C4-2B (cell line): ENCODE measurements at regions not wholly inside any gene's neighbourhood (a gene's known extent, or its start where the extent isn't known, plus 50 kb on each side); places are given as distances from the start of the nearest gene placed in this dataset.

ENCODE experiments used
- ZFX ChIP-seq: fragments of 450-650 bp; IDR thresholded peaks from 2 replicates; pipeline ENCODE4 v1.6.1; 2017
- TF ChIP-seq, protein P1 (sequence below): fragments of 450-650 bp; conservative IDR thresholded peaks from 2 replicates; pipeline ENCODE4 v1.5.1; 2017; ENCODE audit warnings: mild to moderate bottlenecking

DNA sequence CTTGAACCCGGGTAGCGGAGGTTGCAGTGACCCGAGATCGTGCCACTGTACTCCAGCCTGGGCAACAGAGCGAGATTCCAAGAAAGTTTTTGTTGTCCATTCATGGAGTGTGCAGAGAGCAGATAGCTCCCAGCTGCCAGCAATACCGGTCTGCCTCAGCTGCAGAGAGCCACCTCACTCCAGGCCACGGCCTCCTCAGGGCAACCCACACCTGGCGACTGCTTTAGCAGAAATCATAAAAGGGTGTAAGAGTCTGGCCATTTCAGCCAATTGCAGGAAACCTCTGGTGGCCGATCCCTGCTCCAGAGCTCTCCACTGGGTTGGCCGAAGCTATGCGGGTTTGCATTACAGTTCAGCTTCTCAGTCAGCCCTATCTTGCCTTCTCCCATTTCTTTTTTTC, 227.4 kb upstream of the BCOR start:
- TF ChIP-seq, protein P1, sequence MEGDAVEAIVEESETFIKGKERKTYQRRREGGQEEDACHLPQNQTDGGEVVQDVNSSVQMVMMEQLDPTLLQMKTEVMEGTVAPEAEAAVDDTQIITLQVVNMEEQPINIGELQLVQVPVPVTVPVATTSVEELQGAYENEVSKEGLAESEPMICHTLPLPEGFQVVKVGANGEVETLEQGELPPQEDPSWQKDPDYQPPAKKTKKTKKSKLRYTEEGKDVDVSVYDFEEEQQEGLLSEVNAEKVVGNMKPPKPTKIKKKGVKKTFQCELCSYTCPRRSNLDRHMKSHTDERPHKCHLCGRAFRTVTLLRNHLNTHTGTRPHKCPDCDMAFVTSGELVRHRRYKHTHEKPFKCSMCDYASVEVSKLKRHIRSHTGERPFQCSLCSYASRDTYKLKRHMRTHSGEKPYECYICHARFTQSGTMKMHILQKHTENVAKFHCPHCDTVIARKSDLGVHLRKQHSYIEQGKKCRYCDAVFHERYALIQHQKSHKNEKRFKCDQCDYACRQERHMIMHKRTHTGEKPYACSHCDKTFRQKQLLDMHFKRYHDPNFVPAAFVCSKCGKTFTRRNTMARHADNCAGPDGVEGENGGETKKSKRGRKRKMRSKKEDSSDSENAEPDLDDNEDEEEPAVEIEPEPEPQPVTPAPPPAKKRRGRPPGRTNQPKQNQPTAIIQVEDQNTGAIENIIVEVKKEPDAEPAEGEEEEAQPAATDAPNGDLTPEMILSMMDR = no peak
- TF ChIP-seq ZFX = no peak
